ENCODE measurements at regions not wholly inside any gene's neighbourhood (a gene's known extent, or its start where the extent isn't known, plus 50 kb on each side); places are given as distances from the start of the nearest gene placed in this dataset.

DNA sequence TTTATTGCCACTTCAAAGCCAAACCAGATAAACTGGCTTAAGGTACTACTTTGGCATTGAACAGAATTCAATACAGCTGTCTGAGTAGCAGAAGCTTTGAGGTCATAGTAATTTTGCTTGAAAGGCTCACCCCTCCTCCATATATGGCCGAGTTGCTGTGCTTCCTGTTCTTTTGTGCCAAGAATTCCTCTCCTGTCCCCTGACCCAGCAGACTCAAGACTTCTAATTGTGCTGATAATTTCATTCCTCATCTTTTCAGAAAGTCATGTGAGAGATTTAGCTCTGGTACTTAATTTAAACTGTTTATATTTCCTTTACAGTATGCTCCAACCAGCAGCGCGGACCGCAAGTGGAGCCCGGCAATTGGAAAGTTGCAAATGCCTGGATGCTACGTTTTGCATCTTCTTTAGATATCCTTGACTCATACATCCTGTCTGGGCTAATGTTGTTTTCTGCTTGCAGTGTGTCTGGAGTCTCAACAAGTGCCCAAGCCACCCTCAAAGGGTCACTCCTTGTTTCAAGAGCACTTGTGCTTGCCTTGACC lies 373.4 kb downstream of the PDGFC start:
- in situ Hi-C loops (cut with HindIII; ENCODE audit: low sequenced_read_pairs) = loop anchor here (5.0 kb wide), 1 partner anchor 51 kb away; no protein-coding TSS in a partner anchor

- in situ Hi-C loops (cut with HindIII; ENCODE audit: low sequenced_read_pairs) = loop anchor here (5.0 kb wide), 1 partner anchor 50 kb away; no protein-coding TSS in a partner anchor
Observed at GRCh38 chr4:156596706-156597329, 374.8 kb downstream of the PDGFC start.

DNA sequence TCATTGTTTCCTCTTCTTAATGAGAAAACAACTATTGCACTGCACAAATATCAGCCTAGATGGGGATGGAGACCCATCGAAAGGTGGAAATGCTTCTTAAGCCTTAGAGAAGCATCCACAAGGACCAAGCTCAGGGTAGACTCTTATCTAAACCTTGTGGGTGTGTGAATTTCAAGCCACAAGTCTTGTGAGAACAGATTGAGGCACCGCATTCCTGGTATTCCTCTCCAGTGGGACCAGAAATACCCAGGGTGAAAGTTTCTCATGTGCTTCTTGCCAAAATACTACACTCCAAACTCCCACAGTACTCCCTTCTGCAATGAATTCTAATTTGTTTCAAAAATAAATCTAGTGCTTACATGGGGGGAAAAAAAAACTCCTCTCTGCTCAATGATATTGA lies 375.6 kb downstream of the PDGFC start:
- in situ Hi-C loops (cut with HindIII; ENCODE audit: low sequenced_read_pairs) = loop anchor here (5.0 kb wide), 1 partner anchor 49 kb away; no protein-coding TSS in a partner anchor

DNA sequence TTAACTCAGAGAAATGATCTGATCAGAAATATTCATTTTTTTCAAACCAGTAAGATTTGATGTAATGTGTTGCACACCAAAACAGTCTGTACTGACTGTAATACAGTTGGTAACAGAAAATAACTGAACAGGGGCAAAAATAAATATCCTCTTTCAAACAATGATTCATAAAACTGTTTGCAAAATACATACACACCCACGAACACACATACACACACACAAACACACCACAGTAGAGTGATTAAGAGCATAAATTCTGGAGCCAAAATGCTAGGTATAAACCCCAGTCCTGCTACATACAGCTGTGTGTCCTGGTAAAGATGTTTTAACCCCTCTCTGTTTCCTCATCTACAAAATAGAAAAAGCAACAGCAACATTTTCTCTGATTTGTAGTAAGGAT lies 376.6 kb downstream of the PDGFC start:
- in situ Hi-C loops (cut with HindIII; ENCODE audit: low sequenced_read_pairs) = loop anchor here (5.0 kb wide), 1 partner anchor 48 kb away; no protein-coding TSS in a partner anchor

DNA sequence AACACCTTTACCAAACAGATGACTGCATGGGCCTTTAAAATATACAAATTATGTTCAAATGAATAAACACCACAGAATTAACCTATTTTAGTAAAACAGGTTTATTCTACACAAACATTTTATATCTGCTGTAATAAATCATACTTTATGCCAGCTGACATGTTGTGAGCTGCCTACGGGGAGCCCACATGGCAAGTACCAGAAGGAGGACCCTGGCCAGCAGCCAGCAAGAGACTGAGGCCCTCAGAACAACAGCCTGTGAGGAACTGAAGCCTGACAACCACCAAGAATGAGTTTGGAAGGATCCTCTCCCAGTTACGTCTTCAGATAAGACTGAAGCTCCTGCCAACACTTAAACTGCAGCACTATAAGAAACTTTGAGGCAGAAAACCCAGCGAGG lies 377.0 kb downstream of the PDGFC start:
- in situ Hi-C loops (cut with HindIII; ENCODE audit: low sequenced_read_pairs) = loop anchor here (5.0 kb wide), 1 partner anchor 47 kb away; no protein-coding TSS in a partner anchor

DNA sequence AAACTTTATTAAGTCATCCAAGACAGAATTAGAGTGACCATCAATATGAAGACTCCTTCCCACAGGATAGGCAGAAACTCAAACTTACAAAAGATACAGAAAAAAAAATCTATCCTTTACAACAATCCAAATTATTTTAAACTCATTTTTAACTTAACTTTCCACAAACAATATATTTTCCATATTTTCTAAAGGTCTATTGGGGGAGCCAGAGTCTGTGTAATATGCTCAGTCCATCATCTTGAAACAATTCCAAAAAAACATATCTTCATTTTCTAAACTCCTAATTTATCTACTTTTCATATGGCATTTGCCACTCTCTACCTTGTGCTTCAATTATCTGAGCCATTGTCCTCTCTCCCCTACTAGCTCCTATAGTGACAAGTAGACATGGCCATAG lies 378.1 kb downstream of the PDGFC start:
- in situ Hi-C loops (cut with HindIII; ENCODE audit: low sequenced_read_pairs) = no loop called here

GRCh38 chr4:156591679-156592078 lies 379.9 kb downstream of the PDGFC start:
- in situ Hi-C loops (cut with HindIII; ENCODE audit: low sequenced_read_pairs) = no loop called here

- in situ Hi-C loops (cut with HindIII; ENCODE audit: low sequenced_read_pairs) = no loop called here
Observed at GRCh38 chr4:156584100-156584499, 387.5 kb downstream of the PDGFC start.

- in situ Hi-C loops (cut with HindIII; ENCODE audit: low sequenced_read_pairs) = no loop called here
Observed at GRCh38 chr4:156583265-156583664, 388.3 kb downstream of the PDGFC start.

GRCh38 chr4:156581282-156582063 lies 390.1 kb downstream of the PDGFC start:
- in situ Hi-C loops (cut with HindIII; ENCODE audit: low sequenced_read_pairs) = no loop called here

- in situ Hi-C loops (cut with HindIII; ENCODE audit: low sequenced_read_pairs) = no loop called here
Observed at GRCh38 chr4:156578713-156579112, 392.9 kb downstream of the PDGFC start.

DNA sequence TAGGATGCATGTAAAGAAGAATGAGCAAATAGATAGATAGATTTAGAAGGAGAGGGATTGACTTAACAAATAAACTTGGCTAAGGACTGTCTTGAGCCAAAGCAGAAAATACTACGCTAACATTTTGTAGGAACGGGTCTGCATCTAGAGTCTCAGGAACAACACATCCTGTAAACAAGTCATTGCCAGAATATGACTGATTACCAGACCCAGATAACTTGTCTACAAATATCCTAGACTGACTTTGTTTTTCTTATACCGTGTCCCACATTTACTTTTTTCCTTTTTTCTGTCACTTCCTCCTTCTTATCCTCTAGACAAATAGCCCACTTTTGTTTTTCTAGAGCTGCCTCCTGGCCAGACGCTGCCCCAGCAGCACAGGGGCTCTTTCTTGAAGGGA lies 393.6 kb downstream of the PDGFC start:
- in situ Hi-C loops (cut with HindIII; ENCODE audit: low sequenced_read_pairs) = no loop called here

DNA sequence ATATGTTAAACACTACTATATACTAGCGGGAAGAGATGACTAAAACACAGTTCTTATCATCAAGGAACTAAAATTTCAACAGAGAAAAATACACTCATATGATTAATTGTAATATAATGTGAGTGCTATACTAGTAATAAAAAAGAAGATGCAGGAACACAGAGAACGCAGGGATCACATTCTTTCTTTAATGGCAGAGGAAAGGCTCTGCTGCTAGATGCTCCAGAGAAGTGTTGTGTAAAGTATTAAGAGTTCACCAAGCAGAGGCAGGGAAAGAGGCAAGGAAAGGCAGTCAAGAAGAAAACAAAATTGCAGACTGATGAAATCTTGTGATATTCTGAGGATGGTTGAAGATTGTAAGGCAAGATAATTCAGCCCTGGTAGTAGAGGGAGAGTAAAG lies 394.7 kb downstream of the PDGFC start:
- in situ Hi-C loops (cut with HindIII; ENCODE audit: low sequenced_read_pairs) = no loop called here

GRCh38 chr4:156575430-156576073 lies 396.0 kb downstream of the PDGFC start:
- in situ Hi-C loops (cut with HindIII; ENCODE audit: low sequenced_read_pairs) = no loop called here

DNA sequence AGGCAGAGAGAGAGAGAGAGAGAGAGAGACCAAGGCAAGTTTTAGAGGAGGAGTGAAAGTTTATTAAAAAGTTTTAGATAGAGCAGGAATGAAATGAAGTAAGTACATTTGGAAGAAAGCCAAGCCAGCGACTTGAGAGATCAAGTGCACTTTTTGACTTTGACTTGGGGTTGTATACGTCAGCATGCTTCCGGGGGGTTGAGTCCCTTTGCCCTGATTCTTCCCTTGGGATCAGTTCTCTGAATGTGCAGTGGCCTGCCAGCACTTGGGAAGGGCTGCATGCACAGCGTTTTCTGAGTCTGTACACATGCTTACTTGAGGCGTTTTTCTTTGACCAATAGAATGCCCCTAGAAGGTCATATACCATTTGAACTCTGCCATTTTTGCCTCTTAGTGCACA lies 400.5 kb downstream of the PDGFC start:
- in situ Hi-C loops (cut with HindIII; ENCODE audit: low sequenced_read_pairs) = no loop called here

- in situ Hi-C loops (cut with HindIII; ENCODE audit: low sequenced_read_pairs) = loop anchor here (5.0 kb wide), 1 partner anchor 43 kb away; no protein-coding TSS in a partner anchor
Observed at GRCh38 chr4:156569535-156569934, 402.1 kb downstream of the PDGFC start.

DNA sequence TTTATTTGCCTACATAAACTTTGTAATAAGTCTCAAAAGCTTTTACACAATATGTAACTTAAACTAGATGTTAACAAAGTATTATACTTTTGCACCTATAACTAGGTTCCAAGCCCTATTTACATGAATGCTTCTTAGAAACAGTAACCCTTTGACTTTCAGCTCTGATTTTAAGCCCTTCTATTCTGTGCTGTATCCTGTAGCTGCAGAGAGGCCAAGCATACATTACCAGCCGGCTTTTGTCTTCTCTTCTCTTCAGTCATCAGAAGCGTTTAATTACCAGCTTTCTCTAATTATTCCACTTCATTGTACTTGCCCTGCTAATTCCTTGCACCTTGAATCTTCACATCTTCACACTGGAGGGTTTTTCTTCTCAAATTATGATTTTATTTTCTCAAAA lies 403.1 kb downstream of the PDGFC start:
- in situ Hi-C loops (cut with HindIII; ENCODE audit: low sequenced_read_pairs) = loop anchor here (5.0 kb wide), 1 partner anchor 44 kb away; no protein-coding TSS in a partner anchor

GRCh38 chr4:156568041-156568440 lies 403.6 kb downstream of the PDGFC start:
- in situ Hi-C loops (cut with HindIII; ENCODE audit: low sequenced_read_pairs) = loop anchor here (5.0 kb wide), 1 partner anchor 44 kb away; no protein-coding TSS in a partner anchor

GRCh38 chr4:156560701-156561100 lies 410.9 kb downstream of the PDGFC start:
- in situ Hi-C loops (cut with HindIII; ENCODE audit: low sequenced_read_pairs) = no loop called here

DNA sequence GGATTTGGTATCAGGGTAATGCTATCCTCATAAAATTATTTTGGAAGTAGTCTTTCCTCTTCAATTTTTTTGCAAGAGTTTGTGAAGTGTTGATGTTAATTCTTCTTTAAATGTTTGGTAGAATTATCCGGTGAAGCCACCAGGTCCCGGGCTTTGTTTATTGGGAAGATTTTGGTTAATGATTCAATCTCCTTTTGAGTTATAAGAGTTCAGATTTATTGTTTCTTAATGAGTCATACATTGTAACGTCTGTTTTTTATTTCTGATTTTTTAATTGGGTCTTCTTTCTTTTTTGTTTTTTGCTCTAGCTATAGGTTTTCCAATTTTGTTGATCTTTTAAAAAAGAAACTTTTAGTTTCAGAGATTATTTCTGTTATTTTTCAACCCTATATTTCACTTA lies 412.3 kb downstream of the PDGFC start:
- in situ Hi-C loops (cut with HindIII; ENCODE audit: low sequenced_read_pairs) = no loop called here

DNA sequence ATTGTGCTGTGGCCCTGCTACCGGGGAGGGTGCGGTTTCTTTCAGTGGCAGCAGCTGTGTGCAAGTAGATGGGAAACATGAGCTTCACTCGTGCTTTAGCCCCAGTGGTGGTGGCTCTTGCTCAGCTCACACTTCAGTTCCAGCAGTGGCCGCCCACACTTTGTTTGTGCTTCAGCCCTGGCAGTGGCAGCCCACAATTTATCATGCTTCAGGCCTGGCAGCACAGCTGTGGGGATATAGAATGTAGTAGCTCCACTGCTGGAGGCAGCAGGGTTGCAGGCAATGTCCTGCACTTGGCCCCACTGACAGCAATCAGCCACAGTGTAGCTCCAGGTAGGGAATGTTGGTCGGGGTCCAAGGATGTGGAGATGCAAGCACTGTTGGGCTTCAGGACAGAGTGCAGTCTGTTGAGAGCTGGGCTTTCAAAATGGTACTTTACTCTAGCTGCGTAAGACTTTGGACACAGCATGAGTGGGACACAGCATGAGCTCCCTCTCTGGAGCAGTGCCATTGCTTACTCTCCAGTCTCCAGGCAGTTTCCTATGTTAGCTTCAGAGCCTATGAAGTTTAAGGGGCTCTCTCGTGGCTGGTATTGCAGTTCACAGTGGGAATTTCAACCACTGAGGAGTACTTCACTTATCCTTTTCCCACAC lies 413.1 kb downstream of the PDGFC start:
- in situ Hi-C loops (cut with HindIII; ENCODE audit: low sequenced_read_pairs) = no loop called here

All from endothelial cell of hepatic sinusoid (primary cell).